Liver (tissue), 3 donors: ENCODE measurements at regions not wholly inside any gene's neighbourhood (a gene's known extent, or its start where the extent isn't known, plus 50 kb on each side); places are given as distances from the start of the nearest gene placed in this dataset.

Experiments
- GABPA ChIP-seq, 2 donors: IDR thresholded peaks in 1 of 2; conservative IDR thresholded peaks in 1 of 2; 2 replicates each; pipeline ENCODE4 v1.6.1; 2016; ENCODE audit warnings: antibody characterized with exemption in 2 of 2, mild to moderate bottlenecking in 1 of 2, moderate library complexity in 1 of 2
- NR2F2 ChIP-seq: IDR thresholded peaks from 2 replicates; pipeline ENCODE4 v1.6.1; 2016; ENCODE audit warnings: antibody characterized with exemption
- REST ChIP-seq: IDR thresholded peaks from 2 replicates; pipeline ENCODE4 v1.6.1; 2016; ENCODE audit warnings: antibody characterized with exemption, mild to moderate bottlenecking
- RXRA ChIP-seq, 2 donors: IDR thresholded peaks; 2 replicates each; pipeline ENCODE4 v1.6.1; 2017 to 2018; ENCODE audit warnings: antibody characterized with exemption in 2 of 2, mild to moderate bottlenecking in 1 of 2
- TF ChIP-seq, protein P1 (sequence below): fragments of 150-350 bp; IDR thresholded peaks from 2 replicates; pipeline ENCODE4 v1.5.1; 2017; ENCODE audit warnings: improper control_type of control experiment, low read depth, low read length; ENCODE audit not compliant: missing input control
- TF ChIP-seq, protein P2 (sequence below): IDR thresholded peaks from 2 replicates; pipeline ENCODE4 v1.6.1; 2016; ENCODE audit warnings: antibody characterized with exemption
- donor health status: healthy.
- donor health status: healthy.

DNA sequence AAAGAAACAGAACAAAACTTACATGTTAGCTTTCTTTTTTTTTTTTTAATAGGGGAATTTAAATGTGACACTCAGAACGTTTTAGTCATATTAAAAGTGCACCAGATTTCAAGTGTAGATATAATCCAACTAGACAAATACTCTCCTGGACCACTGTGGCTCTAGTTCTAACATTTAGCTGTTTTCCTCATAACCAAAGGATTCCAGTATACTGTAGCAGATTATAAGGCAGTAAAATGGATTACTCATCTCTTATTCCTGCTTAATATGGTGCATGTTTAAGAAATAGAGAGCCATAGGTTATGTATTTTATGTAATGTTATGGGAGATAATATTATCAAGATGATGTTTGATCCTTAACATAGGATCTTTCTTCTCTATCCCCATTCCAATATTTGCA, 1339.5 kb upstream of the AGA start:
- TF ChIP-seq REST (no peak), RXRA (IDR thresholded peaks at IDR 0.05) (no peak), GABPA (IDR thresholded peaks at IDR 0.05 in 1 of 2, conservative IDR thresholded peaks at IDR 0.05 in 1 of 2) (no peak), NR2F2 (no peak)
- TF ChIP-seq, protein P1, sequence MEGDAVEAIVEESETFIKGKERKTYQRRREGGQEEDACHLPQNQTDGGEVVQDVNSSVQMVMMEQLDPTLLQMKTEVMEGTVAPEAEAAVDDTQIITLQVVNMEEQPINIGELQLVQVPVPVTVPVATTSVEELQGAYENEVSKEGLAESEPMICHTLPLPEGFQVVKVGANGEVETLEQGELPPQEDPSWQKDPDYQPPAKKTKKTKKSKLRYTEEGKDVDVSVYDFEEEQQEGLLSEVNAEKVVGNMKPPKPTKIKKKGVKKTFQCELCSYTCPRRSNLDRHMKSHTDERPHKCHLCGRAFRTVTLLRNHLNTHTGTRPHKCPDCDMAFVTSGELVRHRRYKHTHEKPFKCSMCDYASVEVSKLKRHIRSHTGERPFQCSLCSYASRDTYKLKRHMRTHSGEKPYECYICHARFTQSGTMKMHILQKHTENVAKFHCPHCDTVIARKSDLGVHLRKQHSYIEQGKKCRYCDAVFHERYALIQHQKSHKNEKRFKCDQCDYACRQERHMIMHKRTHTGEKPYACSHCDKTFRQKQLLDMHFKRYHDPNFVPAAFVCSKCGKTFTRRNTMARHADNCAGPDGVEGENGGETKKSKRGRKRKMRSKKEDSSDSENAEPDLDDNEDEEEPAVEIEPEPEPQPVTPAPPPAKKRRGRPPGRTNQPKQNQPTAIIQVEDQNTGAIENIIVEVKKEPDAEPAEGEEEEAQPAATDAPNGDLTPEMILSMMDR = no peak
- TF ChIP-seq, protein P2, sequence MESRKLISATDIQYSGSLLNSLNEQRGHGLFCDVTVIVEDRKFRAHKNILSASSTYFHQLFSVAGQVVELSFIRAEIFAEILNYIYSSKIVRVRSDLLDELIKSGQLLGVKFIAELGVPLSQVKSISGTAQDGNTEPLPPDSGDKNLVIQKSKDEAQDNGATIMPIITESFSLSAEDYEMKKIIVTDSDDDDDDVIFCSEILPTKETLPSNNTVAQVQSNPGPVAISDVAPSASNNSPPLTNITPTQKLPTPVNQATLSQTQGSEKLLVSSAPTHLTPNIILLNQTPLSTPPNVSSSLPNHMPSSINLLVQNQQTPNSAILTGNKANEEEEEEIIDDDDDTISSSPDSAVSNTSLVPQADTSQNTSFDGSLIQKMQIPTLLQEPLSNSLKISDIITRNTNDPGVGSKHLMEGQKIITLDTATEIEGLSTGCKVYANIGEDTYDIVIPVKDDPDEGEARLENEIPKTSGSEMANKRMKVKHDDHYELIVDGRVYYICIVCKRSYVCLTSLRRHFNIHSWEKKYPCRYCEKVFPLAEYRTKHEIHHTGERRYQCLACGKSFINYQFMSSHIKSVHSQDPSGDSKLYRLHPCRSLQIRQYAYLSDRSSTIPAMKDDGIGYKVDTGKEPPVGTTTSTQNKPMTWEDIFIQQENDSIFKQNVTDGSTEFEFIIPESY = no peak
